ENCODE measurements at regions not wholly inside any gene's neighbourhood (a gene's known extent, or its start where the extent isn't known, plus 50 kb on each side); places are given as distances from the start of the nearest gene placed in this dataset.

DNA sequence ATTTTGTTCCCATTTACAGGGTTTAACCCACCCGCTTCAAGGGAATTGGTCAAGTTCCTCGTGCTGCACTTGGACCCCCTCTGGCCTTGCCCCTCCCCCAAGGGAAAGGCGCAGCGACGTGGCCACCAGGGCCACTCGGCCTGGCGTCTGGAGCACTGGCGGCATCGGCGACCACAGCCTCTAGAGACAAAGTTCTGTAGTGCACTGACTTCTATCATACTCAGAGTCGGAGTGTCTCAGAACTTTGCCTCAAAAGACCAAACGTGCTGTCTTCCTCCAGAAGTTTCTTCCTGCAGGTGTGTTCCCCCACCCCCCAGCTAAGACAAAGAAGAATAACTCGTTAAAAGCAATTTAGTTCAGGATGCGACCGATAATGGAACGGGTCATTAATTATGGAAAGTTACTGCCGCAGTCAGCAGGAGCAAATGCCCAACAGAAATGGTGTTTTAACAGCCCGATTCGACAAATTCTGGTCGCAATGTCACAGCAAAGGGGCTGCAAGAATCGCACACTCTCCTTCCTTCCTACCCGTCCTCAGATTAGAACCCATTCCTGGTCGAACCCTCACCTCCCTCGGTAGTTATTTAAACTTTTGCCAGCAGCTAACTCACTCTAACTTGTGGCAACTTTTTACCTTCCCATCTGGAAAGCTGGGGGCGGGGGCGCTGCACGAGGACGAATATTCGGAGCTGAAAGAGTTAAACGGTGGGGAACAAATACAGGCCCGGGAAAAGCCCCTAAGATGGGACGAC is 202.1 kb upstream of the NFE2L3 start:
- H3K9ac ChIP-seq (ENCODE audit: low read length) = peak overlapping the region; percentile 66
- no peaks in the 10 kb centered on the region for H3K36me3 ChIP-seq (replicated peaks in 1 of 2; ENCODE audit: control extremely low read depth in 1 of 2, control insufficient read depth in 1 of 2, extremely low read depth in 1 of 2, insufficient read depth in 2 of 2, low read length in 1 of 2)
- H3K9me3 ChIP-seq (ENCODE audit: control extremely low read depth in 1 of 3, control insufficient read depth in 2 of 3, insufficient read depth in 1 of 3, low read length in 2 of 3) = peaks cover 0 to 11% (median 0%) of the 10 kb centered on the region in 3 donors
- peaks cover 32 to 33% of the 10 kb centered on the region in 2 donors for H3K4me1 ChIP-seq (ENCODE audit: control insufficient read depth in 2 of 2, insufficient read depth in 2 of 2, low read length in 2 of 2)
- 10% methylated on average over 26 of the region's 32 CpGs for WGBS (ENCODE audit: insufficient coverage)
- peak overlapping the region; percentile 83 for H3K4me3 Mint-ChIP-seq
- H3K4me2 ChIP-seq (replicated peaks; ENCODE audit: low read depth, low read length, poor library complexity, severe bottlenecking) = peak overlapping the region; percentile 96
- peaks cover 0 to 42% (median 37%) of the 10 kb centered on the region in 4 experiments for H3K27me3 ChIP-seq (replicated peaks in 1 of 4; ENCODE audit: control extremely low read depth in 1 of 4, control insufficient read depth in 3 of 4, insufficient read depth in 4 of 4, low read length in 3 of 4)
- no peaks in the 10 kb centered on the region for H3K79me2 ChIP-seq (ENCODE audit: control insufficient read depth, insufficient read depth, low read length)
- no peak overlapping the region for H3K27ac ChIP-seq (ENCODE audit: low read length in 2 of 2)
- ATAC-seq (ENCODE audit: low read depth) = no peak
- peak overlapping the region; percentile 5 to 67 (median 45) for H3K4me3 ChIP-seq (ENCODE audit: control extremely low read depth in 1 of 5, extremely low read depth in 1 of 5, insufficient read depth in 1 of 5, low read depth in 2 of 5, low read length in 4 of 5)
- H3K27me3 Mint-ChIP-seq = peaks cover 42% of the 10 kb centered on the region
- no peak overlapping the region for H2AFZ ChIP-seq (ENCODE audit: insufficient read depth, low read depth, low read length, poor library complexity, severe bottlenecking)
- peak overlapping the region; percentile 46 for H3K27ac Mint-ChIP-seq
- TF ChIP-seq, protein P1, sequence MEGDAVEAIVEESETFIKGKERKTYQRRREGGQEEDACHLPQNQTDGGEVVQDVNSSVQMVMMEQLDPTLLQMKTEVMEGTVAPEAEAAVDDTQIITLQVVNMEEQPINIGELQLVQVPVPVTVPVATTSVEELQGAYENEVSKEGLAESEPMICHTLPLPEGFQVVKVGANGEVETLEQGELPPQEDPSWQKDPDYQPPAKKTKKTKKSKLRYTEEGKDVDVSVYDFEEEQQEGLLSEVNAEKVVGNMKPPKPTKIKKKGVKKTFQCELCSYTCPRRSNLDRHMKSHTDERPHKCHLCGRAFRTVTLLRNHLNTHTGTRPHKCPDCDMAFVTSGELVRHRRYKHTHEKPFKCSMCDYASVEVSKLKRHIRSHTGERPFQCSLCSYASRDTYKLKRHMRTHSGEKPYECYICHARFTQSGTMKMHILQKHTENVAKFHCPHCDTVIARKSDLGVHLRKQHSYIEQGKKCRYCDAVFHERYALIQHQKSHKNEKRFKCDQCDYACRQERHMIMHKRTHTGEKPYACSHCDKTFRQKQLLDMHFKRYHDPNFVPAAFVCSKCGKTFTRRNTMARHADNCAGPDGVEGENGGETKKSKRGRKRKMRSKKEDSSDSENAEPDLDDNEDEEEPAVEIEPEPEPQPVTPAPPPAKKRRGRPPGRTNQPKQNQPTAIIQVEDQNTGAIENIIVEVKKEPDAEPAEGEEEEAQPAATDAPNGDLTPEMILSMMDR (IDR thresholded peaks at IDR 0.05) = no peak
- TF ChIP-seq EZH2 (IDR thresholded peaks at IDR 0.05; ENCODE audit: borderline replicate concordance, insufficient read depth, low read depth, low read length, poor library complexity, severe bottlenecking) = peak; percentile 81
- no peaks in the 10 kb centered on the region for H4K20me1 ChIP-seq (ENCODE audit: control insufficient read depth, insufficient read depth, low read length, poor library complexity, severe bottlenecking)
- ChIA-PET POLR2A (interaction anchor here (0.9 kb wide), 1 partner anchor 250 kb away, joined by 3 read pairs; no protein-coding TSS in a partner anchor), CTCF (interaction anchor here (0.6 to 1.0 kb wide), 2 partner anchors 113 to 1835 kb away, joined by 3 read pairs; no protein-coding TSS in a partner anchor)
- DNase-seq = peak; percentile 42
- intact Hi-C loops (cut with micrococcal nuclease) = loop anchor here (2.0 to 10.0 kb wide), 5 partner anchors 55 to 915 kb away; partner anchors contain the start of genes CBX3, HNRNPA2B1, SKAP2 and SNX10
- H3K9me3 Mint-ChIP-seq (ENCODE audit: insufficient read depth) = peaks cover 2% of the 10 kb centered on the region
- H3K4me1 Mint-ChIP-seq = peaks cover 35% of the 10 kb centered on the region
